HepG2 (cell line): ENCODE measurements at regions not wholly inside any gene's neighbourhood (a gene's known extent, or its start where the extent isn't known, plus 50 kb on each side); places are given as distances from the start of the nearest gene placed in this dataset.

Source experiments
- ATAC-seq: fragments of 200-7000 bp; cut with Tn5 transposase; 3 replicates; pipeline ENCODE4 v1.9.1; 2020; ENCODE audit warnings: mild to moderate bottlenecking, moderate library complexity
- BruUV-seq: library from RNA; stranded (reverse); fragments of 400-500 nt; replicated peaks from 2 replicates; lab custom pipeline; 2021; lab: Mats Ljungman, UMichigan
- CTCF ChIA-PET: fragments of 300-600 bp; formaldehyde crosslinking; extraction: SDS; loops from one replicate; lab custom pipeline; 2021; ENCODE audit warnings: low total read pairs, inconsistent platforms, low intra/inter-chr PET ratio; lab: Yijun Ruan, JAX
- POLR2A ChIA-PET: fragments of 350-600 bp; sonication (Branson Sonifier 250); formaldehyde crosslinking; loops from one replicate; lab custom pipeline; 2020; ENCODE audit warnings: antibody characterized with exemption, inconsistent platforms; lab: Yijun Ruan, JAX
- DNase-seq: peaks from one replicate; pipeline ENCODE4 v3.0.0-alpha.2; 2015; ENCODE audit warnings: low spot score
- FAIRE-seq: peaks from 3 replicates; lab custom pipeline; 2011; peaks lifted over from hg19 to GRCh38; lab: Jason Lieb, UNC
- H2AFZ ChIP-seq: one replicate; pipeline ENCODE4 v1.6.1; 2011; ENCODE audit warnings: low read length, inconsistent platforms
- H3K27ac ChIP-seq: fragments of 300-600 bp; 3 replicates; pipeline ENCODE4 v1.8.0; 2011; ENCODE audit warnings: mixed run types, mild to moderate bottlenecking, mixed read lengths, low read length, inconsistent platforms; ENCODE audit not compliant: insufficient read depth; ENCODE audit errors: extremely low read length
- H3K27me3 ChIP-seq, 2 experiments: fragments of 200-600 bp in 1 of 2; 2 replicates in 1 of 2; 3 replicates in 1 of 2; pipeline versions ENCODE4 v1.6.0 to v1.8.0; 2011; ENCODE audit warnings: low read length in 2 of 2, mild to moderate bottlenecking in 2 of 2, moderate library complexity in 2 of 2, inconsistent platforms in 1 of 2; ENCODE audit not compliant: insufficient read depth in 2 of 2, control insufficient read depth in 1 of 2
- H3K36me3 ChIP-seq, 2 experiments: fragments of 200-600 bp in 1 of 2; replicated peaks in 1 of 2; 2 replicates in 1 of 2; 3 replicates in 1 of 2; pipeline versions ENCODE4 v1.5.1 to v1.8.0; 2011; ENCODE audit warnings: low read length in 2 of 2, inconsistent platforms in 1 of 2; ENCODE audit not compliant: insufficient read depth in 2 of 2, control insufficient read depth in 1 of 2
- H3K4me1 ChIP-seq: 2 replicates; pipeline ENCODE4 v1.5.1; 2012; ENCODE audit warnings: low read length, inconsistent platforms; ENCODE audit not compliant: insufficient read depth
- H3K4me2 ChIP-seq: 2 replicates; pipeline ENCODE4 v1.6.0; 2011; ENCODE audit warnings: low read depth, low read length, inconsistent platforms
- H3K4me3 ChIP-seq, 3 experiments: fragments of 200-600 bp in 1 of 3; sonication (generic), shearing (Covaris generic) in 1 of 3; replicated peaks in 1 of 3; 2 replicates each; pipeline ENCODE4 v1.5.1; 2011 to 2016; ENCODE audit warnings: low read length in 3 of 3, inconsistent platforms in 2 of 3, low read depth in 2 of 3, mild to moderate bottlenecking in 2 of 3, control low read depth in 1 of 3, mixed read lengths in 1 of 3; ENCODE audit not compliant: insufficient read depth in 1 of 3
- H3K79me2 ChIP-seq: one replicate; pipeline ENCODE4 v1.6.1; 2011; ENCODE audit warnings: low read length, inconsistent platforms; ENCODE audit not compliant: insufficient read depth
- H3K9ac ChIP-seq: 2 replicates; pipeline ENCODE4 v1.6.0; 2011; ENCODE audit warnings: mild to moderate bottlenecking, low read depth, low read length, inconsistent platforms; ENCODE audit not compliant: insufficient read depth
- H3K9me3 ChIP-seq: 2 replicates; pipeline ENCODE4 v1.5.1; 2012; ENCODE audit warnings: mild to moderate bottlenecking, low read length
- H4K20me1 ChIP-seq: 2 replicates; pipeline ENCODE4 v1.6.0; 2011; ENCODE audit warnings: inconsistent platforms, mild to moderate bottlenecking, low read length, moderate library complexity; ENCODE audit not compliant: insufficient read depth
- ATF3 ChIP-seq: sonication (generic); formaldehyde crosslinking; IDR thresholded peaks from 2 replicates; pipeline ENCODE4 v1.4.0; 2020; ENCODE audit warnings: missing genetic modification reagents
- CAMTA2 ChIP-seq: sonication (generic); formaldehyde crosslinking; IDR thresholded peaks from 2 replicates; pipeline ENCODE4 v1.4.0; 2020; ENCODE audit warnings: mild to moderate bottlenecking, missing genetic modification reagents, borderline replicate concordance
- CEBPB ChIP-seq: IDR thresholded peaks from 2 replicates; pipeline ENCODE4 v1.6.1; 2011; ENCODE audit warnings: low read depth, low read length, improper control_type of control experiment, borderline replicate concordance
- CREM ChIP-seq, 2 experiments: sonication (generic) in 1 of 2; formaldehyde crosslinking in 1 of 2; IDR thresholded peaks; 2 replicates each; pipeline versions ENCODE4 v1.4.0 to v1.6.1; 2016 to 2020; ENCODE audit warnings: antibody characterized with exemption in 1 of 2, mild to moderate bottlenecking in 1 of 2, missing genetic modification reagents in 1 of 2
- MED13 ChIP-seq: sonication (generic); formaldehyde crosslinking; IDR thresholded peaks from 2 replicates; pipeline ENCODE4 v1.5.0; 2020; ENCODE audit warnings: missing genetic modification reagents
- MIXL1 ChIP-seq: IDR thresholded peaks from 2 replicates; pipeline ENCODE4 v1.6.1; 2016
- NPAS2 ChIP-seq: sonication (generic); formaldehyde crosslinking; IDR thresholded peaks from 2 replicates; pipeline ENCODE4 v1.8.0; 2022; ENCODE audit warnings: mild to moderate bottlenecking, missing genetic modification reagents, borderline replicate concordance
- NR3C1 ChIP-seq: sonication (generic); formaldehyde crosslinking; IDR thresholded peaks from 2 replicates; pipeline ENCODE4 v1.4.0; 2020; ENCODE audit warnings: missing genetic modification reagents
- RARA ChIP-seq: IDR thresholded peaks from 2 replicates; pipeline ENCODE4 v1.6.1; 2016; ENCODE audit warnings: missing genetic modification reagents, missing compliant biosample characterization
- RARG ChIP-seq: sonication (generic); formaldehyde crosslinking; IDR thresholded peaks from 2 replicates; pipeline ENCODE4 v1.4.0; 2020; ENCODE audit warnings: low read depth, mild to moderate bottlenecking, missing genetic modification reagents
- ZFP90 ChIP-seq: sonication (generic); formaldehyde crosslinking; IDR thresholded peaks from 2 replicates; pipeline ENCODE4 v1.8.0; 2022; ENCODE audit warnings: missing genetic modification reagents, mild to moderate bottlenecking, inconsistent platforms, borderline replicate concordance
- ZNF121 ChIP-seq: sonication (generic); formaldehyde crosslinking; IDR thresholded peaks from 2 replicates; pipeline ENCODE4 v1.5.0; 2020; ENCODE audit warnings: mild to moderate bottlenecking, missing genetic modification reagents
- ZNF547 ChIP-seq: sonication (generic); formaldehyde crosslinking; IDR thresholded peaks from 2 replicates; pipeline ENCODE4 v1.5.1; 2020; ENCODE audit warnings: mild to moderate bottlenecking, missing genetic modification reagents
- ZNF678 ChIP-seq: sonication (generic); formaldehyde crosslinking; IDR thresholded peaks from 2 replicates; pipeline ENCODE4 v1.4.0; 2020; ENCODE audit warnings: mild to moderate bottlenecking, missing genetic modification reagents
- ZNF776 ChIP-seq: sonication (generic); formaldehyde crosslinking; IDR thresholded peaks from 2 replicates; pipeline ENCODE4 v1.4.0; 2020; ENCODE audit warnings: mild to moderate bottlenecking, missing genetic modification reagents
- WGBS: methylation state at CpG from one replicate; pipeline ENCODE4 v1.1.6; 2017; ENCODE audit warnings: low lambda C conversion rate; 5-methylcytosine and 5-hydroxymethylcytosine counted together
- in situ Hi-C: cut with HindIII; loops from 2 replicates; pipeline ENCODE4 v1.10.0; 2017; ENCODE audit warnings: low pct_unique_long_range_greater_than_20kb; ENCODE audit not compliant: extremely low pct_ligation_motif_present
- intact Hi-C: fragments of 100-400 bp; cut with micrococcal nuclease; formaldehyde crosslinking; loops from one replicate; pipeline ENCODE4 v1.10.0; 2022; ENCODE audit not compliant: unreplicated experiment
- TF ChIP-seq, protein P1 (sequence below): sonication (generic); formaldehyde crosslinking; conservative IDR thresholded peaks from 2 replicates; pipeline ENCODE4 v1.4.0; 2020; ENCODE audit warnings: missing genetic modification reagents
- TF ChIP-seq, protein P2 (sequence below): sonication (generic); formaldehyde crosslinking; IDR thresholded peaks from 2 replicates; pipeline ENCODE4 v1.4.0; 2020; ENCODE audit warnings: mild to moderate bottlenecking, missing genetic modification reagents

GRCh38 chr18:56516789-56517188 lies 121.6 kb downstream of the TXNL1 start:
- in situ Hi-C loops = no loop called here

GRCh38 chr18:56515522-56515921 lies 122.9 kb downstream of the TXNL1 start:
- no TSS peak for BruUV-seq
- H3K79me2 ChIP-seq = no peaks in the 10 kb centered on the region
- FAIRE-seq (no peak), DNase-seq (no peak), ATAC-seq (no peak)
- no peak overlapping the region for H3K4me2 ChIP-seq
- in situ Hi-C loops (no loop called here), intact Hi-C loops (no loop called here)
- H3K36me3 ChIP-seq = no peaks in the 10 kb centered on the region
- H3K27ac ChIP-seq = no peak overlapping the region
- WGBS = 35% methylated on average over 3 of the region's 3 CpGs
- H4K20me1 ChIP-seq = no peaks in the 10 kb centered on the region
- no peaks in the 10 kb centered on the region for H3K4me1 ChIP-seq
- ChIA-PET POLR2A (no interaction called here), CTCF (no interaction called here)
- no peaks in the 10 kb centered on the region for H3K9me3 ChIP-seq
- no peaks in the 10 kb centered on the region for H3K27me3 ChIP-seq
- no peak overlapping the region for H2AFZ ChIP-seq
- H3K4me3 ChIP-seq = no peak overlapping the region
- TF ChIP-seq CAMTA2 = no peak
- peak; percentile 17; the same call in 1 of the 2 replicates for TF ChIP-seq CEBPB
- no peak for TF ChIP-seq ZNF776 (CRISPR knock-in tag)
- no peak for TF ChIP-seq ZNF678 (CRISPR knock-in tag)
- TF ChIP-seq MIXL1 = no peak
- TF ChIP-seq ATF3 (CRISPR knock-in tag) = no peak
- no peak overlapping the region for H3K9ac ChIP-seq

More at GRCh38 chr18:56516789-56517188, 121.6 kb downstream of the TXNL1 start:
- Histone ChIP-seq H3K27me3 (no peaks in the 10 kb centered on the region), H3K4me1 (no peaks in the 10 kb centered on the region), H3K27ac (no peak overlapping the region), H3K4me3 (no peak overlapping the region), H3K4me2 (no peak overlapping the region), H3K9me3 (no peaks in the 10 kb centered on the region)
- WGBS = 21% methylated on average over 4 of the region's 4 CpGs
- ATAC-seq (no peak), DNase-seq (no peak)
- CTCF ChIA-PET = no interaction called here
- no TSS peak for BruUV-seq
- intact Hi-C loops = no loop called here
- TF ChIP-seq RARA (no peak), ZFP90 (CRISPR knock-in tag) (no peak), CREM (IDR thresholded peaks at IDR 0.05) (no peak), CREM (CRISPR knock-in tag; IDR thresholded peaks at IDR 0.05) (no peak), MED13 (CRISPR knock-in tag) (no peak), NPAS2 (CRISPR knock-in tag) (no peak), ZNF547 (CRISPR knock-in tag) (no peak), ZNF121 (CRISPR knock-in tag) (no peak), NR3C1 (CRISPR knock-in tag) (no peak), RARG (CRISPR knock-in tag) (no peak)
- TF ChIP-seq, protein P1, sequence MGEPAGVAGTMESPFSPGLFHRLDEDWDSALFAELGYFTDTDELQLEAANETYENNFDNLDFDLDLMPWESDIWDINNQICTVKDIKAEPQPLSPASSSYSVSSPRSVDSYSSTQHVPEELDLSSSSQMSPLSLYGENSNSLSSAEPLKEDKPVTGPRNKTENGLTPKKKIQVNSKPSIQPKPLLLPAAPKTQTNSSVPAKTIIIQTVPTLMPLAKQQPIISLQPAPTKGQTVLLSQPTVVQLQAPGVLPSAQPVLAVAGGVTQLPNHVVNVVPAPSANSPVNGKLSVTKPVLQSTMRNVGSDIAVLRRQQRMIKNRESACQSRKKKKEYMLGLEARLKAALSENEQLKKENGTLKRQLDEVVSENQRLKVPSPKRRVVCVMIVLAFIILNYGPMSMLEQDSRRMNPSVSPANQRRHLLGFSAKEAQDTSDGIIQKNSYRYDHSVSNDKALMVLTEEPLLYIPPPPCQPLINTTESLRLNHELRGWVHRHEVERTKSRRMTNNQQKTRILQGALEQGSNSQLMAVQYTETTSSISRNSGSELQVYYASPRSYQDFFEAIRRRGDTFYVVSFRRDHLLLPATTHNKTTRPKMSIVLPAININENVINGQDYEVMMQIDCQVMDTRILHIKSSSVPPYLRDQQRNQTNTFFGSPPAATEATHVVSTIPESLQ (CRISPR knock-in tag) = no peak
- TF ChIP-seq, protein P2, sequence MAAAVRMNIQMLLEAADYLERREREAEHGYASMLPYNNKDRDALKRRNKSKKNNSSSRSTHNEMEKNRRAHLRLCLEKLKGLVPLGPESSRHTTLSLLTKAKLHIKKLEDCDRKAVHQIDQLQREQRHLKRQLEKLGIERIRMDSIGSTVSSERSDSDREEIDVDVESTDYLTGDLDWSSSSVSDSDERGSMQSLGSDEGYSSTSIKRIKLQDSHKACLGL (CRISPR knock-in tag) = no peak
- TF ChIP-seq, all 625 proteins: peak for 0
- POLR2A ChIA-PET = no interaction called here
- Histone ChIP-seq H2AFZ (no peak overlapping the region), H3K9ac (no peak overlapping the region), H3K79me2 (no peaks in the 10 kb centered on the region), H4K20me1 (no peaks in the 10 kb centered on the region), H3K36me3 (no peaks in the 10 kb centered on the region)
- no peak for FAIRE-seq
